Ectodermal cell (in vitro differentiated cells): ENCODE measurements at regions not wholly inside any gene's neighbourhood (a gene's known extent, or its start where the extent isn't known, plus 50 kb on each side); places are given as distances from the start of the nearest gene placed in this dataset.

Experiments
- H3K27ac ChIP-seq: 2 replicates; pipeline ENCODE4 v1.7.0; 2013; ENCODE audit warnings: mild to moderate bottlenecking, low read depth, low read length; ENCODE audit not compliant: insufficient read depth, poor library complexity, severe bottlenecking
- H3K27me3 ChIP-seq: 2 replicates; pipeline ENCODE4 v1.7.0; 2013; ENCODE audit warnings: mild to moderate bottlenecking, low read length; ENCODE audit not compliant: insufficient read depth, control insufficient read depth, poor library complexity, severe bottlenecking
- H3K36me3 ChIP-seq: one replicate; pipeline ENCODE4 v1.7.0; 2013; ENCODE audit warnings: low read length; ENCODE audit not compliant: control insufficient read depth, insufficient read depth
- H3K4me1 ChIP-seq: one replicate; pipeline ENCODE4 v1.7.0; 2013; ENCODE audit warnings: low read length; ENCODE audit not compliant: control insufficient read depth, insufficient read depth
- H3K4me3 ChIP-seq: 2 replicates; pipeline ENCODE4 v1.7.0; 2013; ENCODE audit warnings: low read depth, low read length, control low read depth; ENCODE audit not compliant: insufficient read depth
- H3K9me3 ChIP-seq: 2 replicates; pipeline ENCODE4 v1.7.0; 2013; ENCODE audit warnings: mild to moderate bottlenecking, low read length, moderate library complexity; ENCODE audit not compliant: control insufficient read depth
- WGBS, 2 experiments: methylation state at CpG; one replicate each; pipeline ENCODE4 v1.1.7; 2013; ENCODE audit warnings: missing lambda C conversion rate in 2 of 2; 5-methylcytosine and 5-hydroxymethylcytosine counted together

- Histone ChIP-seq H3K27me3 (no peaks in the 10 kb centered on the region), H3K9me3 (no peaks in the 10 kb centered on the region), H3K4me3 (no peak overlapping the region), H3K27ac (no peak overlapping the region), H3K36me3 (no peaks in the 10 kb centered on the region), H3K4me1 (no peaks in the 10 kb centered on the region)
- 95 to 98% methylated on average over 2 of the region's 2 CpGs for WGBS, 2 experiments
These were observed 180.4 kb downstream of the CYRIA start for GRCh38 chr2:16485251-16485650.

GRCh38 chr2:16482460-16482859 is 183.2 kb downstream of the CYRIA start:
- Histone ChIP-seq H3K4me1 (no peaks in the 10 kb centered on the region), H3K27ac (no peak overlapping the region), H3K9me3 (no peaks in the 10 kb centered on the region), H3K36me3 (no peaks in the 10 kb centered on the region), H3K4me3 (no peak overlapping the region), H3K27me3 (no peaks in the 10 kb centered on the region)
- WGBS, 2 experiments, result 87 to 88% methylated on average over 5 of the region's 5 CpGs

- no peaks in the 10 kb centered on the region for H3K27me3 ChIP-seq
- H3K36me3 ChIP-seq, result no peaks in the 10 kb centered on the region
- H3K27ac ChIP-seq, result no peak overlapping the region
- H3K4me3 ChIP-seq, result no peak overlapping the region
- WGBS, 2 experiments, result 93 to 97% methylated on average over 1 of the region's 1 CpG
- no peaks in the 10 kb centered on the region for H3K4me1 ChIP-seq
- H3K9me3 ChIP-seq, result no peaks in the 10 kb centered on the region
These were observed 184.3 kb downstream of the CYRIA start for GRCh38 chr2:16481351-16481750.

- no peaks in the 10 kb centered on the region for H3K4me1 ChIP-seq
- H3K9me3 ChIP-seq, result no peaks in the 10 kb centered on the region
- no peak overlapping the region for H3K4me3 ChIP-seq
- H3K36me3 ChIP-seq, result no peaks in the 10 kb centered on the region
- no peaks in the 10 kb centered on the region for H3K27me3 ChIP-seq
- H3K27ac ChIP-seq, result no peak overlapping the region
These were observed 185.9 kb downstream of the CYRIA start for GRCh38 chr2:16479721-16480120.

GRCh38 chr2:16478434-16479210 is 187.0 kb downstream of the CYRIA start:
- H3K4me1 ChIP-seq, result no peaks in the 10 kb centered on the region

GRCh38 chr2:16477648-16478047 is 188.0 kb downstream of the CYRIA start:
- Histone ChIP-seq H3K27ac (no peak overlapping the region), H3K36me3 (no peaks in the 10 kb centered on the region), H3K9me3 (no peaks in the 10 kb centered on the region), H3K4me3 (no peak overlapping the region), H3K4me1 (no peaks in the 10 kb centered on the region), H3K27me3 (no peaks in the 10 kb centered on the region)

More at GRCh38 chr2:16478434-16479210, 187.0 kb downstream of the CYRIA start:
- no peak overlapping the region for H3K4me3 ChIP-seq
- no peaks in the 10 kb centered on the region for H3K9me3 ChIP-seq
- no peaks in the 10 kb centered on the region for H3K36me3 ChIP-seq
- H3K27me3 ChIP-seq, result no peaks in the 10 kb centered on the region
- H3K27ac ChIP-seq, result no peak overlapping the region

GRCh38 chr2:16476866-16477265 is 188.8 kb downstream of the CYRIA start:
- H3K27me3 ChIP-seq, result no peaks in the 10 kb centered on the region
- no peaks in the 10 kb centered on the region for H3K36me3 ChIP-seq
- no peaks in the 10 kb centered on the region for H3K4me1 ChIP-seq
- no peaks in the 10 kb centered on the region for H3K9me3 ChIP-seq
- no peak overlapping the region for H3K4me3 ChIP-seq
- WGBS, 2 experiments, result 93 to 100% methylated on average over 1 of the region's 2 CpGs
- no peak overlapping the region for H3K27ac ChIP-seq

- Histone ChIP-seq H3K27me3 (no peaks in the 10 kb centered on the region), H3K4me1 (no peaks in the 10 kb centered on the region), H3K9me3 (no peaks in the 10 kb centered on the region), H3K36me3 (no peaks in the 10 kb centered on the region), H3K4me3 (no peak overlapping the region), H3K27ac (no peak overlapping the region)
- WGBS, 2 experiments, result 92 to 93% methylated on average over 1 of the region's 1 CpG
These were observed 189.6 kb downstream of the CYRIA start for GRCh38 chr2:16475986-16476567.

- 89 to 92% methylated on average over 4 of the region's 4 CpGs for WGBS, 2 experiments
- Histone ChIP-seq H3K27ac (no peak overlapping the region), H3K9me3 (no peaks in the 10 kb centered on the region), H3K36me3 (no peaks in the 10 kb centered on the region), H3K4me3 (no peak overlapping the region), H3K27me3 (no peaks in the 10 kb centered on the region), H3K4me1 (no peaks in the 10 kb centered on the region)
These were observed 190.0 kb downstream of the CYRIA start for GRCh38 chr2:16475586-16475985.

- no peaks in the 10 kb centered on the region for H3K27me3 ChIP-seq
- 91 to 97% methylated on average over 1 of the region's 1 CpG for WGBS, 2 experiments
- H3K4me3 ChIP-seq, result no peak overlapping the region
- H3K27ac ChIP-seq, result no peak overlapping the region
- H3K36me3 ChIP-seq, result no peaks in the 10 kb centered on the region
- H3K9me3 ChIP-seq, result no peaks in the 10 kb centered on the region
- no peaks in the 10 kb centered on the region for H3K4me1 ChIP-seq
These were observed 192.1 kb downstream of the CYRIA start for GRCh38 chr2:16473575-16473974.
